ENCODE measurements at regions not wholly inside any gene's neighbourhood (a gene's known extent, or its start where the extent isn't known, plus 50 kb on each side); places are given as distances from the start of the nearest gene placed in this dataset.

- no peak for TF ChIP-seq CTCF (optimal IDR thresholded peaks at IDR 0.05 in 1 of 3, IDR thresholded peaks at IDR 0.05 in 1 of 3, conservative IDR thresholded peaks at IDR 0.05 in 1 of 3; ENCODE audit: extremely low read depth in 1 of 3, insufficient read depth in 2 of 3, low read length in 3 of 3)
- no peak for TF ChIP-seq EZH2 (IDR thresholded peaks at IDR 0.05; ENCODE audit: low read length)
Observed at GRCh38 chr5:67588389-67588788, 391.8 kb upstream of the CD180 start.
